ENCODE measurements at regions not wholly inside any gene's neighbourhood (a gene's known extent, or its start where the extent isn't known, plus 50 kb on each side); places are given as distances from the start of the nearest gene placed in this dataset.
A peak's percentile ranks its signal among the peaks of the same experiment; 100 is the strongest.

DNA sequence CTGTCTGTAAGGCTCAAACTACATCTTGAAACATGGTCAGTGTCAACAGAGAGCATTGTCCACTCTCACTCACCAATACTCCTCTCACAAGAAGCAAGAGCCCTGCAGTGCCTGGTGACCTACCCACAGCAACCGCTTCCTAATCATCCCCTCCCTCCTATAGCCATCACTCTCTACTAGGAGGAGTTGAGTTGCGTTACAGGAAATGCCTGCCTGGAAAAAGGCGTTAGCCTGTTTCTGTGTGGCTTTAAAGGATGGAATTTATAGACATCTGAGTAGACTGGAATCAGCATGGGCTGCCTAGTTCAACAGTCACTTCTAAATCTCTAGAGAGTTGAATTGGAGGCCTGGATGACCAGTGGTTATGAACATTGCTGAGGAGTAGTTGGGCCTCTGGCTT is 108.3 kb upstream of the FER start:
- DNase-seq (ENCODE audit: low read depth in 2 of 2) = no peak

DNA sequence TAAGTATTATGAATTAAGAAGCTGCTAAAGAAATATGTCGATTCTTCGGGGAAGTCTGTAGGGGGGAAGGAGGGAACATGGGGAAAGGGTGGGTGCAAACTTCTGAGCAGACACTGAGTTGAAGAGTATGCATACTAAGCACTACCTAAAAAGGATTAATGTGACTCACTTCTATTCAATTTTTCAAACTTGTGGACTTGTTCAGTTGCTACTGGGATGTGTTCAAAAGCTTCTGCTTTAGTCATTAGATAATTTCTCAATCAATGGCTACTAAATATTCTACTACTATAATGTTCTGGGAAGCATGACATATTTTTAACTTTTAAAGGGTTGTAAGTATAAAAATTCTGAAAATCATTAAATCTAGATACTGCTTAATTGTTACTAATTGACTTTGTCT is 109.7 kb upstream of the FER start:
- H3K4me3 ChIP-seq (replicated peaks in 1 of 4; ENCODE audit: control extremely low read depth in 1 of 4, insufficient read depth in 1 of 4, low read depth in 3 of 4, low read length in 4 of 4) = no peak overlapping the region
- TF ChIP-seq, protein P1, sequence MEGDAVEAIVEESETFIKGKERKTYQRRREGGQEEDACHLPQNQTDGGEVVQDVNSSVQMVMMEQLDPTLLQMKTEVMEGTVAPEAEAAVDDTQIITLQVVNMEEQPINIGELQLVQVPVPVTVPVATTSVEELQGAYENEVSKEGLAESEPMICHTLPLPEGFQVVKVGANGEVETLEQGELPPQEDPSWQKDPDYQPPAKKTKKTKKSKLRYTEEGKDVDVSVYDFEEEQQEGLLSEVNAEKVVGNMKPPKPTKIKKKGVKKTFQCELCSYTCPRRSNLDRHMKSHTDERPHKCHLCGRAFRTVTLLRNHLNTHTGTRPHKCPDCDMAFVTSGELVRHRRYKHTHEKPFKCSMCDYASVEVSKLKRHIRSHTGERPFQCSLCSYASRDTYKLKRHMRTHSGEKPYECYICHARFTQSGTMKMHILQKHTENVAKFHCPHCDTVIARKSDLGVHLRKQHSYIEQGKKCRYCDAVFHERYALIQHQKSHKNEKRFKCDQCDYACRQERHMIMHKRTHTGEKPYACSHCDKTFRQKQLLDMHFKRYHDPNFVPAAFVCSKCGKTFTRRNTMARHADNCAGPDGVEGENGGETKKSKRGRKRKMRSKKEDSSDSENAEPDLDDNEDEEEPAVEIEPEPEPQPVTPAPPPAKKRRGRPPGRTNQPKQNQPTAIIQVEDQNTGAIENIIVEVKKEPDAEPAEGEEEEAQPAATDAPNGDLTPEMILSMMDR (conservative IDR thresholded peaks at IDR 0.05 in 1 of 2, IDR thresholded peaks at IDR 0.05 in 1 of 2; ENCODE audit: low read depth in 1 of 2, low read length in 2 of 2) = no peak
- no peak for TF ChIP-seq EZH2 (IDR thresholded peaks at IDR 0.05; ENCODE audit: low read length, missing control alignments)
- H2AFZ ChIP-seq (ENCODE audit: low read length) = no peak overlapping the region
- no peak overlapping the region for H3K9ac ChIP-seq (ENCODE audit: insufficient read depth, low read length)
- no peaks in the 10 kb centered on the region for H3K27me3 ChIP-seq (ENCODE audit: control insufficient read depth, insufficient read depth, low read length)
- H3K79me2 ChIP-seq (ENCODE audit: control insufficient read depth, insufficient read depth, low read length) = no peaks in the 10 kb centered on the region
- H3K4me2 ChIP-seq (ENCODE audit: extremely low read depth, insufficient read depth, low read length) = no peak overlapping the region
- H3K27ac ChIP-seq (ENCODE audit: insufficient read depth, low read length) = no peak overlapping the region
- no peaks in the 10 kb centered on the region for H4K20me1 ChIP-seq (ENCODE audit: control insufficient read depth, extremely low read depth, insufficient read depth, low read length)
- H3K4me1 ChIP-seq (ENCODE audit: control insufficient read depth, extremely low read depth, insufficient read depth, low read length) = peaks cover 3% of the 10 kb centered on the region
- no peaks in the 10 kb centered on the region for H3K9me3 ChIP-seq (ENCODE audit: control insufficient read depth, insufficient read depth, low read depth, low read length)
- H3K36me3 ChIP-seq (ENCODE audit: control insufficient read depth, insufficient read depth, low read length) = no peaks in the 10 kb centered on the region
- no peak for DNase-seq (ENCODE audit: low read depth in 2 of 2)

More for the DNA sequence above, 108.3 kb upstream of the FER start:
- Histone ChIP-seq H3K79me2 (ENCODE audit: control insufficient read depth, insufficient read depth, low read length) (no peaks in the 10 kb centered on the region), H3K4me1 (ENCODE audit: control insufficient read depth, extremely low read depth, insufficient read depth, low read length) (peaks cover 3% of the 10 kb centered on the region), H3K36me3 (ENCODE audit: control insufficient read depth, insufficient read depth, low read length) (no peaks in the 10 kb centered on the region), H3K27me3 (ENCODE audit: control insufficient read depth, insufficient read depth, low read length) (no peaks in the 10 kb centered on the region), H2AFZ (ENCODE audit: low read length) (peak overlapping the region; percentile 19), H3K9me3 (ENCODE audit: control insufficient read depth, insufficient read depth, low read depth, low read length) (no peaks in the 10 kb centered on the region), H3K4me2 (ENCODE audit: extremely low read depth, insufficient read depth, low read length) (no peak overlapping the region), H4K20me1 (ENCODE audit: control insufficient read depth, extremely low read depth, insufficient read depth, low read length) (no peaks in the 10 kb centered on the region), H3K4me3 (replicated peaks in 1 of 4; ENCODE audit: control extremely low read depth in 1 of 4, insufficient read depth in 1 of 4, low read depth in 3 of 4, low read length in 4 of 4) (no peak overlapping the region), H3K27ac (ENCODE audit: insufficient read depth, low read length) (no peak overlapping the region), H3K9ac (ENCODE audit: insufficient read depth, low read length) (no peak overlapping the region)
- no peak for TF ChIP-seq EZH2 (IDR thresholded peaks at IDR 0.05; ENCODE audit: low read length, missing control alignments)

DNA sequence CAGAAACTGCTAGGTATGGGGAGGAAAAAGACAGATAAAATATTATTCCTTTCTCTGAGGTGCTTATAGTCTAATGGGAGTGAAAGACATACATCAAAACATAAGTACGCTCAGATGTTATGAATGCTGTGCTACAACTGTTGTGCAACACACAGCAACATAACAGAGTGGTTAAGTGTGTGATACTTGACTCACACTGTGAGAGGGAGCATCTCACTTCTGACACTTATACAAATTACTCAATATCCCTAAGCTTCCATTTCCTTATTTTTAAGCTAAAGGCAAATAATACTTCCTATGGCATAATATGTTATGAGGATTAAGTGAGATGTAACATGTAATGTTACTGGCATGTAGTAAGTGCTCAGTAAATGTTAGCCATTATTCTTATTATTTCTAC is 110.6 kb upstream of the FER start:
- H3K4me3 ChIP-seq (replicated peaks in 1 of 4; ENCODE audit: control extremely low read depth in 1 of 4, insufficient read depth in 1 of 4, low read depth in 3 of 4, low read length in 4 of 4) = no peak overlapping the region
- TF ChIP-seq EZH2 (IDR thresholded peaks at IDR 0.05; ENCODE audit: low read length, missing control alignments) = no peak
- TF ChIP-seq, protein P1 (conservative IDR thresholded peaks at IDR 0.05 in 1 of 2, IDR thresholded peaks at IDR 0.05 in 1 of 2; ENCODE audit: low read depth in 1 of 2, low read length in 2 of 2) = no peak
- no peaks in the 10 kb centered on the region for H3K79me2 ChIP-seq (ENCODE audit: control insufficient read depth, insufficient read depth, low read length)
- no peaks in the 10 kb centered on the region for H3K27me3 ChIP-seq (ENCODE audit: control insufficient read depth, insufficient read depth, low read length)
- H3K4me2 ChIP-seq (ENCODE audit: extremely low read depth, insufficient read depth, low read length) = no peak overlapping the region
- peaks cover 2% of the 10 kb centered on the region for H3K4me1 ChIP-seq (ENCODE audit: control insufficient read depth, extremely low read depth, insufficient read depth, low read length)
- DNase-seq (ENCODE audit: low read depth in 2 of 2) = peak; percentile 14 to 43
- H4K20me1 ChIP-seq (ENCODE audit: control insufficient read depth, extremely low read depth, insufficient read depth, low read length) = no peaks in the 10 kb centered on the region
- H3K9ac ChIP-seq (ENCODE audit: insufficient read depth, low read length) = no peak overlapping the region
- no peaks in the 10 kb centered on the region for H3K36me3 ChIP-seq (ENCODE audit: control insufficient read depth, insufficient read depth, low read length)
- H3K9me3 ChIP-seq (ENCODE audit: control insufficient read depth, insufficient read depth, low read depth, low read length) = no peaks in the 10 kb centered on the region
- no peak overlapping the region for H2AFZ ChIP-seq (ENCODE audit: low read length)
- H3K27ac ChIP-seq (ENCODE audit: insufficient read depth, low read length) = no peak overlapping the region

All from fibroblast of lung (primary cell).